Stomach smooth muscle (tissue), 2 donors: ENCODE measurements at regions not wholly inside any gene's neighbourhood (a gene's known extent, or its start where the extent isn't known, plus 50 kb on each side); places are given as distances from the start of the nearest gene placed in this dataset.

ENCODE experiments used
- H3K27ac ChIP-seq: one replicate; pipeline ENCODE4 v1.7.0; 2013; ENCODE audit warnings: mild to moderate bottlenecking, low read length, inconsistent platforms
- H3K27me3 ChIP-seq, 2 donors: one replicate each; pipeline ENCODE4 v1.7.0; 2013; ENCODE audit warnings: low read length in 2 of 2; ENCODE audit not compliant: insufficient read depth in 2 of 2, control insufficient read depth in 1 of 2
- H3K36me3 ChIP-seq, 2 donors: one replicate each; pipeline ENCODE4 v1.7.0; 2013; ENCODE audit warnings: low read length in 2 of 2; ENCODE audit not compliant: control insufficient read depth in 2 of 2, insufficient read depth in 2 of 2
- H3K4me1 ChIP-seq: one replicate; pipeline ENCODE4 v1.7.0; 2013; ENCODE audit warnings: low read length; ENCODE audit not compliant: control insufficient read depth, insufficient read depth
- H3K4me3 ChIP-seq, 2 donors: one replicate each; pipeline ENCODE4 v1.7.0; 2013; ENCODE audit warnings: low read length in 2 of 2
- H3K9ac ChIP-seq, 2 donors: one replicate each; pipeline ENCODE4 v1.7.0; 2013; ENCODE audit warnings: low read length in 2 of 2, mild to moderate bottlenecking in 1 of 2
- H3K9me3 ChIP-seq, 2 donors: one replicate each; pipeline ENCODE4 v1.7.0; 2013; ENCODE audit warnings: low read length in 2 of 2; ENCODE audit not compliant: control insufficient read depth in 2 of 2
- donor health status: healthy.
- donor health status: Pancreatic carcinoma.

GRCh38 chr5:54610197-54610944, 92.8 kb downstream of the SNX18 start:
- Histone ChIP-seq H3K36me3 (no peaks in the 10 kb centered on the region), H3K9ac (no peak overlapping the region), H3K27ac (no peak overlapping the region), H3K9me3 (no peaks in the 10 kb centered on the region), H3K27me3 (no peaks in the 10 kb centered on the region), H3K4me1 (no peaks in the 10 kb centered on the region), H3K4me3 (no peak overlapping the region)

GRCh38 chr5:54608423-54609085, 91.0 kb downstream of the SNX18 start:
- Histone ChIP-seq H3K27ac (no peak overlapping the region), H3K4me3 (no peak overlapping the region), H3K9me3 (no peaks in the 10 kb centered on the region), H3K9ac (no peak overlapping the region), H3K4me1 (no peaks in the 10 kb centered on the region), H3K36me3 (no peaks in the 10 kb centered on the region), H3K27me3 (no peaks in the 10 kb centered on the region)

- Histone ChIP-seq H3K4me1 (peaks cover 5% of the 10 kb centered on the region), H3K9ac (no peak overlapping the region), H3K9me3 (no peaks in the 10 kb centered on the region), H3K4me3 (no peak overlapping the region), H3K36me3 (no peaks in the 10 kb centered on the region), H3K27ac (no peak overlapping the region), H3K27me3 (no peaks in the 10 kb centered on the region)
Measured at GRCh38 chr5:54607006-54607405, 89.4 kb downstream of the SNX18 start.

GRCh38 chr5:54603372-54603771, 85.8 kb downstream of the SNX18 start:
- Histone ChIP-seq H3K4me1 (peaks cover 5% of the 10 kb centered on the region), H3K4me3 (no peak overlapping the region), H3K9me3 (peaks cover 0 to 3% of the 10 kb centered on the region in 2 donors), H3K27me3 (no peaks in the 10 kb centered on the region), H3K9ac (no peak overlapping the region), H3K36me3 (no peaks in the 10 kb centered on the region), H3K27ac (no peak overlapping the region)

GRCh38 chr5:54602475-54602874, 84.9 kb downstream of the SNX18 start:
- H3K9me3 ChIP-seq, result peaks cover 0 to 3% of the 10 kb centered on the region in 2 donors
- H3K4me1 ChIP-seq, result peaks cover 5% of the 10 kb centered on the region
- no peak overlapping the region for H3K9ac ChIP-seq
- H3K4me3 ChIP-seq, result no peak overlapping the region
- no peaks in the 10 kb centered on the region for H3K36me3 ChIP-seq
- no peak overlapping the region for H3K27ac ChIP-seq
- no peaks in the 10 kb centered on the region for H3K27me3 ChIP-seq

GRCh38 chr5:54601411-54602230, 84.1 kb downstream of the SNX18 start:
- H3K9ac ChIP-seq, result no peak overlapping the region
- H3K4me3 ChIP-seq, result no peak overlapping the region
- H3K27me3 ChIP-seq, result no peaks in the 10 kb centered on the region
- peaks cover 5% of the 10 kb centered on the region for H3K4me1 ChIP-seq
- peaks cover 0 to 3% of the 10 kb centered on the region in 2 donors for H3K9me3 ChIP-seq
- H3K36me3 ChIP-seq, result no peaks in the 10 kb centered on the region
- no peak overlapping the region for H3K27ac ChIP-seq
